Stimulated activated naive B cell treated with anti-CD40 and anti-IgM and Interleukin-4, amounts not matched to agents 10 μg/mL and 1 μg/mL and 100 μg/mL, for 72 hours (primary cell): ENCODE measurements at regions not wholly inside any gene's neighbourhood (a gene's known extent, or its start where the extent isn't known, plus 50 kb on each side); places are given as distances from the start of the nearest gene placed in this dataset.
"Not testable (repeated sequence)": the region's sequence is repeated elsewhere in the genome, so short reads cannot be mapped to it uniquely, and the experiment has no call there.

ENCODE experiments used
- ATAC-seq, 2 donors: fragments of 150-1000 bp; cut with Tn5 transposase; replicated peaks; 2 replicates each; pipeline ENCODE4 v1.10.0; 2021; ENCODE audit warnings: moderate library complexity in 1 of 2
- DNase-seq: peaks from one replicate; pipeline ENCODE4 v3.0.0; 2021
- H3K27ac Mint-ChIP-seq: one replicate; pipeline ENCODE4 v1.8.0; 2022; ENCODE audit warnings: mild to moderate bottlenecking, mixed read lengths
- H3K27me3 Mint-ChIP-seq, 2 donors: one replicate each; pipeline ENCODE4 v1.8.0; 2022; ENCODE audit warnings: mixed read lengths in 2 of 2
- H3K36me3 Mint-ChIP-seq, 2 donors: one replicate each; pipeline ENCODE4 v1.8.0; 2022; ENCODE audit warnings: mixed read lengths in 2 of 2, mild to moderate bottlenecking in 1 of 2
- H3K4me1 Mint-ChIP-seq, 2 donors: one replicate each; pipeline ENCODE4 v1.8.0; 2022; ENCODE audit warnings: mixed read lengths in 2 of 2, mild to moderate bottlenecking in 1 of 2
- H3K4me3 Mint-ChIP-seq, 2 donors: one replicate each; pipeline ENCODE4 v1.8.0; 2022; ENCODE audit warnings: mild to moderate bottlenecking in 2 of 2, mixed read lengths in 2 of 2, moderate library complexity in 1 of 2
- H3K9me3 Mint-ChIP-seq, 2 donors: one replicate each; pipeline ENCODE4 v1.8.0; 2022; ENCODE audit warnings: mixed read lengths in 2 of 2, mild to moderate bottlenecking in 1 of 2

DNA sequence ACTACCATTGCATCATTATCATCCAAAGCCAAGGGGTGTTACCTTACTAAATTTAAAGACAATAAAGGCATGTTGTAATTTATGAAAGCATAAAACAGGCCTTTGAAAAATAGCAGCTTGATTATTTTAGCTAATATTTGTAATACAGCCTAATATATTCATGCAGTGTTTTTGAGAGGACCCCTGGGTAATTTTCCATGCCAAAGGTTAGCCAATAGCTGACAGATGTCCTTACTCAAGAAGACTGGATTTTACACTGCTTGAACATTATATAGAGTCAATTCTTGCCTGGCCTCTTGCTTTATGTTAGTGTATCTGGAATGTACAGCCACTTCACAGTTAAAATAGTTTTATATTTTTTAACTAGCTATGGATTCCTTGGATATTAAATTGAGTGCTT, 337.8 kb upstream of the PAPPA start:
- Mint-ChIP-seq H3K36me3 (no peaks in the 10 kb centered on the region), H3K9me3 (peaks cover 0 to 9% of the 10 kb centered on the region in 2 donors), H3K4me1 (no peaks in the 10 kb centered on the region), H3K4me3 (no peak overlapping the region), H3K27ac (no peak overlapping the region), H3K27me3 (no peaks in the 10 kb centered on the region)
- no peak for DNase-seq
- no peak for ATAC-seq

DNA sequence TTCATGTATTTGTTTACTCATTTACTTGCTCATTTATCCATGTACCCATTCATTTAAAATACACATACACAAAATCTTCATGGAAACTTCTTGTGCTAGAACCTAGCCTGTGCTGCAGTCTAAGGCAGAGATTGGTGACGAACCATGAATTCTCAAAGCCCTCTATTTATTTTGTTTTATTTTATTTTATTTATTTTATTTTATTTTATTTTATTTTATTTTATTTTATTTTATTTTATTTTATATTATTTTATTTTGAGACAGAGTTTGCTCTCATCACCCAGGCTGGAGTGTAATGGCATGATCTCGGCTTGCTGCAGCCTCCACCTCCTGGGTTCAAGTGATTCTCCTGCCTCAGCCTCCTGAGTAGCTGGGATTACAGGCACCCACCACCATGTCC, 334.9 kb upstream of the PAPPA start:
- DNase-seq, H3K9me3 Mint-ChIP-seq, H3K4me1 Mint-ChIP-seq, ATAC-seq, H3K27me3 Mint-ChIP-seq, H3K27ac Mint-ChIP-seq, H3K36me3 Mint-ChIP-seq, H3K4me3 Mint-ChIP-seq: not testable (repeated sequence)

DNA sequence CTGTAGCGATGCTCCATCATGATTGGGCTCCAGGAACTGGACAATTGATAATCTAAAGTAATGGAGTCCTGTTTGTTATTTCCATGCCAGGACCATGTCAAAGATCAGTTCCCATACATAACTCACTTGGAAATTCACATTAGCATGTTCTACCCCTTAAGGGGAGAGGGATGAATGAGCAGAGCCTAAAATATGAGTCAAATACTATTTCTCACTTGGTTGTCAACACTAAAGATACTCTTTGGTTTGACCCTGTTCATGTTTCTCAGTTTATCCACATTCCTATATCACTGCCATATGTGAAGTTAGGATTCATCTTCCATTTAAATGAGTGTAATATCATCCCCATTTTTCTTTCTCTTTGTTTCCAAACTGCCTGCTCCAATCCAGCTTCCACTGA, 321.6 kb upstream of the PAPPA start:
- no peaks in the 10 kb centered on the region for H3K27me3 Mint-ChIP-seq

DNA sequence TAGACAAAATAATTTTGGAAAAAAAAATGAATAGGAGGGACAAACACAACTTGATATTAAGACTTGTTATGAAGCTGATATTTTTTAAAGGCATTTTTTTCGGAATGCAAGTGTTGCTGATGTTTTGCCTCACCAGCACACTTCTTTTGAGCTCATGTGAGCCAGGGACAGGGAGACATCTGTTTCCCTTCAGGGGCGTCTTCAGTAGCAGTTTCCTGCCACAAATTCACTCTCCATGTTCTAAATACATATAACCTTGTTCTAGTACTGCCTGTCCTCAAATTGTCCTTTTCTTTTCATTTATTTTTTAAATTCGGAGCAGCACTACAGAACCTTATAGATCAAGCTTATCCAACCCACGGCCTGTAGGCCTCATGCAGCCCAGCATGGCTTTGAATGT, 316.0 kb upstream of the PAPPA start:
- DNase-seq (no peak), ATAC-seq (no peak)
- Mint-ChIP-seq H3K36me3 (no peaks in the 10 kb centered on the region), H3K4me1 (no peaks in the 10 kb centered on the region), H3K27ac (no peak overlapping the region), H3K9me3 (peaks cover 0 to 13% of the 10 kb centered on the region in 2 donors), H3K4me3 (no peak overlapping the region), H3K27me3 (no peaks in the 10 kb centered on the region)

More for the DNA sequence above, 321.6 kb upstream of the PAPPA start:
- peaks cover 4 to 8% of the 10 kb centered on the region in 2 donors for H3K9me3 Mint-ChIP-seq
- ATAC-seq = no peak
- DNase-seq = no peak
- no peak overlapping the region for H3K4me3 Mint-ChIP-seq
- no peaks in the 10 kb centered on the region for H3K36me3 Mint-ChIP-seq
- H3K4me1 Mint-ChIP-seq = no peaks in the 10 kb centered on the region
- no peak overlapping the region for H3K27ac Mint-ChIP-seq

DNA sequence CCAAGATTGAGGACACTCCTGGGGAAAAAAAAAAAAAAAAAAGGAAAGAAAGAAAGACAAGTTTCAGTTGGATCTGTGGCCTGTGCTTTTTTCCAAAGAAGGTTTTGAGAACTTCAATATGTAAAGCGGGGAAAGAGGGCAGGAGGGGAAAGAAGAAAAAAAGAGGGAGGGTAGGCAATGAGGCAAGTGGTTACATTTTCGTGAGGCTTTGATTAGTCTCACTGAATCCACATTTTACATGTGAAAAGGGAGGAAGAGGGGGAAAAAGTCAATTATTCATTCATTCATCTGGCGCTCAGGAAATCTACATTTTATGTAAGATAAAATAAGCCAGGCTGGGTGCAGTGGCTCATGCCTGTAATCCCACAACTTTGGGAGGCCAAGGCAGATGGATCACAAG, 315.2 kb upstream of the PAPPA start:
- ATAC-seq (no peak), DNase-seq (no peak)
- Mint-ChIP-seq H3K4me3 (no peak overlapping the region), H3K9me3 (peaks cover 2 to 11% of the 10 kb centered on the region in 2 donors), H3K4me1 (no peaks in the 10 kb centered on the region), H3K36me3 (no peaks in the 10 kb centered on the region), H3K27me3 (no peaks in the 10 kb centered on the region), H3K27ac (no peak overlapping the region)

DNA sequence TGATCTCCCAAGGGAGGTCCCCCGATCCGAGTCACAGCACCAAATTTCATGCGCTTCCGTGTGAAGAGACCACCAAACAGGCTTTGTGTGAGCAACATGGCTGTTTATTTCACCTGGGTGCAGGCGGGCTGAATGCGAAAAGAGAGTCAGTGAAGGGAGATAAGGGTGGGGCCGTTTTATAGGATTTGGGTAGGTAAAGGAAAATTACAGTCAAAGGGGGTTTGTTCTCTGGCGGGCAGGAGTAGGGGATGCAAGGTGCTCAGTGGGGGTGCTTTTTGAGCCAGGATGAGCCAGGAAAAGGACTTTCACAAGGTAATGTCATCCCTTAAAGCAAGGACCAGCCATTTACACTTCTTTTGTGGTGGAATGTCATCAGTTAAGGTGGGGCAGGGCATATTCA, 309.2 kb upstream of the PAPPA start:
- not testable (repeated sequence) for H3K9me3 Mint-ChIP-seq, H3K27ac Mint-ChIP-seq, H3K36me3 Mint-ChIP-seq, H3K4me3 Mint-ChIP-seq, ATAC-seq, H3K27me3 Mint-ChIP-seq, DNase-seq, H3K4me1 Mint-ChIP-seq

DNA sequence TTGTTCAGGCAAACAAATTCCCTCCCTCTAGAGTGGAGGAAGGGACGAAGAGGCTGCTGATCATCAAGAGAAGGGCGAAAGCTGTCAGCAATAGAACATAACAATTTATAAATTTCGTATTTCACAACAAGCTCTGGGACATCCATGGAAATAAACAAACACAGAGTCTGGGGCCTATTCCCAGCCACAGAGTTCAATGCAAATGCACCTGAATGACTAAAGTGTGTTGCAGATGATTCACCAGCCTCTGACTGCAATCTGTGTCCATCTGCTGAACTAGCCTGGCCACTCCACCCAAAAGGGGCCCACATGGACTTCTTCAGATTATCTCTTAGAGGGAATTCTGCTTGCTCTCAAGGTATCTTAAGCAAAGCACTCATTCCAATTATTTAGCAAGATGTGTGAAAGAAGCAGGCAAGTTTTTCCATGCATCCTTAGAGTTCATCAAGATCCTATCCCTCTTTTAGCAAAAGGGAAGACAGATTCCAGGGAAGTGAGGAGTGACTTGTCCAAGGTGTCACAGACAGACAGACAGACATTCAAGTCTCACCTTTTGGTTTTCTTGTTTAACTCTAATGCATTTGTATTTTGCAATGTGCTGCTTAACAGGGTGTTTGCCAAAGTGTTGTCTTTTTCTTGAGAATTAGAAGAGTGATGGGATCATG, 307.8 kb upstream of the PAPPA start:
- no peaks in the 10 kb centered on the region for H3K27me3 Mint-ChIP-seq
- no peaks in the 10 kb centered on the region for H3K36me3 Mint-ChIP-seq
- ATAC-seq (no peak), DNase-seq (no peak)
- H3K4me3 Mint-ChIP-seq = no peak overlapping the region
- H3K27ac Mint-ChIP-seq = no peak overlapping the region
- H3K9me3 Mint-ChIP-seq = peaks cover 3 to 4% of the 10 kb centered on the region in 2 donors
- no peaks in the 10 kb centered on the region for H3K4me1 Mint-ChIP-seq

DNA sequence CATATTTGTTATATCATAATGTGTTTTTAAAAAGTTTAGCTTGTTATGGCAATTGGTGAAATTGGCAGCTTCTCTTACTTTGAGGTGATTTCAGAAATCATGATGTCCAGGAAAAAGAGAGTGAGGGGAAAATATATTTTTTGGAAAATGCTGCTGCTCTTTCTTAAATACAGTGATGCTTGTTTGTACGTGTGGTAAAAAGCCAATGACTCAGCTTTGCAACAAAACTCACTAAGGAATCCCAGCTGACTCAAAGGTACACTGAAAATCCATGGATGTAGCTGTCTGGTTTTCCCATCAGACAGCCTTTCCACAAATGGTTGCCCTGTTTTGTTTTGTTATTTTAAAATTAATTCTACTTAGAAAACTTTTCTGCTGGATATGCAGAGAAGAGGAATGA, 306.4 kb upstream of the PAPPA start:
- H3K4me3 Mint-ChIP-seq = no peak overlapping the region
- ATAC-seq (no peak), DNase-seq (no peak)
- no peaks in the 10 kb centered on the region for H3K27me3 Mint-ChIP-seq
- H3K36me3 Mint-ChIP-seq = no peaks in the 10 kb centered on the region
- H3K27ac Mint-ChIP-seq = no peak overlapping the region
- no peaks in the 10 kb centered on the region for H3K4me1 Mint-ChIP-seq
- H3K9me3 Mint-ChIP-seq = peaks cover 0 to 4% of the 10 kb centered on the region in 2 donors

DNA sequence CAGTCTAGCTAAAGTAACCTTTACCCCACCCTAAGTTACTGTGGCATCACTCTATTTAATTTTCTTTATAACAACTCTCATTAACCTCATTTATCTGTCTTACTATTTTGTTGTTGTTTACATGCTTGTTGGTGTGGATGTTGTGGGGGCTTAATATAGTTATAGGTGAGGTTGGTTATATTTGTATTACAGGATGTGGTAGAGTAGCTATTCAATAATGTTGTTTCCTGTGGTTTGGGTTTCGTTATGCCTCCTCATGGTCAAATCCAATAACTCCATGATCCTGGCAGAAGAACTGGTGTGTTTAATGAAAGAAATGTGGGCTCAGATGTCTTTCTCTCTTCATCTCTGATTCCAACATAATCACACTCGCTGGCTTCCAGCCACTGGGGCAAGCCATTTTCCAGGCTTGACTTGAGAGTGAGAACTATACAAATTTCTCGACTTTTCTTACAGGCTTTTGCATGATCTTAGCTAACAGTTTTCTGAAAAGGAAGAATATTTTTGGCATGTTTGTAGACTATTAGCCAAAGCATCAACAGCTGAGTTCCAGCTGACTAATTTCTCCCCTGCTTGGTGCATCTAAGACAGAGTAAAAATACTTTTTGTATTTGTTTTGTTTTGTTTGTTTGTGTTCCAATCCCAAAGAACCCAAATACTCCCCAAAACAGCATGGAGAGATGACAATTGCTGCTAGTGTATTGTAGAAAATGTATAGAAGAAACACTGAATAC, 303.7 kb upstream of the PAPPA start:
- Mint-ChIP-seq H3K27ac (no peak overlapping the region), H3K4me1 (no peaks in the 10 kb centered on the region), H3K4me3 (no peak overlapping the region), H3K9me3 (no peaks in the 10 kb centered on the region), H3K36me3 (no peaks in the 10 kb centered on the region), H3K27me3 (no peaks in the 10 kb centered on the region)
- ATAC-seq (no peak), DNase-seq (no peak)

DNA sequence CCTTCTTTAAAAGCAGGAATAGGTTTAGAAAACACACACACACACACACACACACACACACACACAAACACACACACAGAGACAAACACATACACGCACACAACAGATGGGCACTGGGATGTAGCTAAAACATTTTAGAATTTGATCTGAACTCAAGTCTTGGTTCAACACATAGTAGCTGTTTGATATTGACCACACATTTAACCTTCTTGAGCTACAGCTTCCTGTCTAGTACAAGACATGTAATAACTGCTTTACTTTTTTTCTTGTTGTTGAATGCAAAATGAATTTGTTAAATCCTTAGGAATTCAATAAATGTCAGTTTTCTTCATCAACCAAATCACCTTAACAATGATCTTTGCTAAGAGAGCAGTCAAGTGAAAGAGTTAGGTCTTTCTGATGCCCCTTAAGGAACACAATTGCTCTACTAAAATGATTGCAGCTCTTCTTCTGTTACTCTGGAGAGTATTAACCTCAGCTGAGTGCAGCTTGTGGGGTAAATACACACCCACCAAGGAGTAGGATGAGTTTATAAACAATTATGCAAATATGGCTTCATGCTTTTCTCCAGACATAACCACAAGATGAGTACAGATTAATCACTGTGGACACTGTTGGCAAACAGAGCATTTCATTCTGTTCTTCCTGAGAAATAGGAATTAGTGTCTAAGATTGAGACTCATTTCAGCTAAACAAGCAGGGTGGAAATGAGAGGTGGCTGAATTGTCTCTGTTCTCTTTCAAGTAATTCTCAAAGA, 302.9 kb upstream of the PAPPA start:
- H3K27me3 Mint-ChIP-seq = no peaks in the 10 kb centered on the region
- no peaks in the 10 kb centered on the region for H3K4me1 Mint-ChIP-seq
- no peaks in the 10 kb centered on the region for H3K9me3 Mint-ChIP-seq
- ATAC-seq = no peak
- H3K4me3 Mint-ChIP-seq = no peak overlapping the region
- DNase-seq = no peak
- no peak overlapping the region for H3K27ac Mint-ChIP-seq
- H3K36me3 Mint-ChIP-seq = no peaks in the 10 kb centered on the region

DNA sequence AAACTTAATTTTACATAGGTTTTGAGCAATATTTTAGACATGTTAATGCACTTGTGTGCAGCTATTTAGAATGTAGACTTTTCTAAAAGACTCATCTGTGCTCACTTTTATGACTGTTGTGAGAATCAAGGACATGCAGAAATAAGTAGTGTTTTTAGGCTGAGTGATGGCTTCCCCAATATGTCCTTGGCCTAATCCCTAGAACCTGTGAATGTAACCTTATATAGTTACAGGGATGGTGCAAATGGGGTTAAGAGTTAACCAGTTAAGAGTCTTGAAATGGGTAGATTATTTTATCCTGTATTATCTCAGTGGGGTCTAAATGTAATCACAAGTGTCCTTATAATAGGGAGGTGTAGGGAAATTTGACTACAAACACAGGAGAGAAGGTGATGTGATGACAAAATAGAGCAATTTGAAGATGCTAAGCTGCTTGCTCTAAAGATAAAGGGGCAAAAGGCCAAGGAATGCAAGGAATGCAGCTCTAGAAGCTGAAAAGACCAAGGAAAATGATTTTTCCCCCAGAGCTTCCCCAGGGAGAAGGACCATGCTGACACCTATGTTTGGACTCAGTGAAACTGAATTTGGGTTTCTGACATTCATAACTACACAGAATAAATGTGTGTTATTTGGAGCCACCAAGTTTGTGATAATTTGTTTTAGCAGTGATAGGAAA, 298.0 kb upstream of the PAPPA start:
- H3K27ac Mint-ChIP-seq = no peak overlapping the region
- H3K4me1 Mint-ChIP-seq = no peaks in the 10 kb centered on the region
- DNase-seq (no peak), ATAC-seq (no peak)
- no peak overlapping the region for H3K4me3 Mint-ChIP-seq
- no peaks in the 10 kb centered on the region for H3K36me3 Mint-ChIP-seq
- H3K27me3 Mint-ChIP-seq = peaks cover 0 to 7% of the 10 kb centered on the region in 2 donors
- peaks cover 0 to 4% of the 10 kb centered on the region in 2 donors for H3K9me3 Mint-ChIP-seq

DNA sequence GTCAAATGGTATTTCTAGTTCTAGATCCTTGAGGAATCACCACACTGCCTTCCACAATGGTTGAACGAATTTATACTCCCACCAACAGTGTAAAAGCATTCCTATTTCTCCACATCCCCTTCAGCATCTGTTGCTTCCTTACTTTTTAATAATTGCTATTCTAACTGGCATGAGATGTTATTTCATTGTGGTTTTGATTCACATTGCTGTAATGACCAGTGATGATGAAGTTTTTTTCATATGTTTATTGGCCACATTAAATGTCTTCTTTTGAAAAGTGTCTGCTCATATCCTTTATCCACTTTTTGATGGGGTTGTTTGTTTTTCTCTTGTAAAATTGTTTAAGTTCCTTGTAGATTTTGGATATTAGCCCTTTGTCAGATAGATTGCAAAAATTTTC, 295.2 kb upstream of the PAPPA start:
- H3K27me3 Mint-ChIP-seq, ATAC-seq, DNase-seq, H3K36me3 Mint-ChIP-seq, H3K9me3 Mint-ChIP-seq, H3K4me3 Mint-ChIP-seq, H3K27ac Mint-ChIP-seq, H3K4me1 Mint-ChIP-seq: not testable (repeated sequence)

DNA sequence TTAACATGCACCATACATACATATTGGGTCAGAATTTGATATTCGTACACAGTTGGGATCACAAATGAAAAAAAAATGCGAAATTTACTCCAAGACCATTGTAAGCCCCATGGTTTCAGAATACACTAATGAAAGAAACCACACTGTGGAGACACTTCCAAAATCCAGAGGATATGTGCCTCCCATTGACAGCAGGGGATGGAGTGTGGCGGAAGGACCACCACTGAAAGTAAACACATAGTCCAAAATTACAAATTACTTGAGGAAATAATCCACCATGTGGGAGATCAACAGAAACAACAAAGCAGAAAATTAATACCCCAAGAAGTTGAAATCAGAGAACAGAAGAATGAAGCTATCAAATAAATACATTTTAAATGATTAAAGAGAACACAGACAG, 291.6 kb upstream of the PAPPA start:
- no peak for DNase-seq
- no peaks in the 10 kb centered on the region for H3K36me3 Mint-ChIP-seq
- no peaks in the 10 kb centered on the region for H3K4me1 Mint-ChIP-seq
- H3K4me3 Mint-ChIP-seq = no peak overlapping the region
- H3K9me3 Mint-ChIP-seq = peaks cover 0 to 4% of the 10 kb centered on the region in 2 donors
- H3K27ac Mint-ChIP-seq = no peak overlapping the region
- no peak for ATAC-seq
- H3K27me3 Mint-ChIP-seq = peaks cover 0 to 7% of the 10 kb centered on the region in 2 donors

DNA sequence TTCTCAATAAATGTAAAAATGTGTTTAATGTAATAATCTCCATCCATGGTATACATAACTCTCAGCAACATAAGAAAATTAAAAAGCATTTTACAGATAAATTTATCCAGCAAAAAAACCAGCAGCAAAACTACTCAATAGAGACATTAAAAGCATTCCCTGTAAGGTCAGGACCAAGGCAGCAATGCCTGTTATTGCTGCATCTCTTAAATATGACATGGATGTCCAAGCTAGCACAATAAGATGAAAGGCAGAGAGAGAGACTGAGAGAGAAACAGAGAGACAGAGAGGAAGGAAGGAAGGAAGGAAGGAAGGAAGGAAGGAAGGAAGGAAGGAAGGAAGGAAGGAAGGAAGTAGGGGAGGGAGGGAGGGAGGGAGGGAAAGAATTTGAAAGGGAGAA, 289.0 kb upstream of the PAPPA start:
- Mint-ChIP-seq H3K36me3 (no peaks in the 10 kb centered on the region), H3K4me3 (no peak overlapping the region), H3K27ac (no peak overlapping the region), H3K9me3 (peaks cover 0 to 1% of the 10 kb centered on the region in 2 donors), H3K4me1 (no peaks in the 10 kb centered on the region), H3K27me3 (peaks cover 0 to 7% of the 10 kb centered on the region in 2 donors)
- ATAC-seq (no peak), DNase-seq (no peak)
